SK-N-SH treated with all-trans-retinoic acid at 6 μM for 48 hours (cell line): ENCODE measurements at regions not wholly inside any gene's neighbourhood (a gene's known extent, or its start where the extent isn't known, plus 50 kb on each side); places are given as distances from the start of the nearest gene placed in this dataset.

ENCODE experiments used
- CSDC2 ChIP-seq: fragments of 250-450 bp; sonication (Bioruptor Pico); IDR thresholded peaks from 2 replicates; pipeline ENCODE4 v1.5.0; 2020; ENCODE audit warnings: mild to moderate bottlenecking, moderate library complexity
- ISL1 ChIP-seq: fragments of 250-450 bp; sonication (Bioruptor Pico); IDR thresholded peaks from 2 replicates; pipeline ENCODE4 v2.1.2; 2022; ENCODE audit warnings: mild to moderate bottlenecking, moderate library complexity
- PPARA ChIP-seq: fragments of 250-450 bp; sonication (Bioruptor Pico); IDR thresholded peaks from 2 replicates; pipeline ENCODE4 v1.5.0; 2020; ENCODE audit warnings: mild to moderate bottlenecking, borderline replicate concordance
- TCF4 ChIP-seq: fragments of 250-450 bp; sonication (Bioruptor Pico); IDR thresholded peaks from 2 replicates; pipeline ENCODE4 v1.8.0; 2021; ENCODE audit warnings: mild to moderate bottlenecking, moderate library complexity, borderline replicate concordance
- ZC3H10 ChIP-seq: fragments of 250-450 bp; sonication (Bioruptor Pico); IDR thresholded peaks from 2 replicates; pipeline ENCODE4 v1.5.1; 2021; ENCODE audit warnings: mild to moderate bottlenecking, moderate library complexity
- ZFP3 ChIP-seq: fragments of 250-450 bp; sonication (Bioruptor Pico); IDR thresholded peaks from 2 replicates; pipeline ENCODE4 v1.5.0; 2020; ENCODE audit warnings: mild to moderate bottlenecking, moderate library complexity
- ZFP30 ChIP-seq: fragments of 450-650 bp; formaldehyde crosslinking; IDR thresholded peaks from 2 replicates; pipeline ENCODE4 v1.5.0; 2022; ENCODE audit warnings: mild to moderate bottlenecking, moderate library complexity
- TF ChIP-seq, protein P1 (sequence below): fragments of 250-450 bp; sonication (Bioruptor Pico); IDR thresholded peaks from 2 replicates; pipeline ENCODE4 v1.5.0; 2020; ENCODE audit warnings: mild to moderate bottlenecking, moderate library complexity
- TF ChIP-seq, protein P2 (sequence below): fragments of 250-450 bp; sonication (Bioruptor Pico); IDR thresholded peaks from 2 replicates; pipeline ENCODE4 v1.8.0; 2020; ENCODE audit warnings: mild to moderate bottlenecking, moderate library complexity, borderline replicate concordance
- TF ChIP-seq, protein P3 (sequence below): fragments of 250-450 bp; sonication (Bioruptor Pico); IDR thresholded peaks from 2 replicates; pipeline ENCODE4 v1.8.0; 2021; ENCODE audit warnings: low read depth, mild to moderate bottlenecking, moderate library complexity, borderline replicate concordance

DNA sequence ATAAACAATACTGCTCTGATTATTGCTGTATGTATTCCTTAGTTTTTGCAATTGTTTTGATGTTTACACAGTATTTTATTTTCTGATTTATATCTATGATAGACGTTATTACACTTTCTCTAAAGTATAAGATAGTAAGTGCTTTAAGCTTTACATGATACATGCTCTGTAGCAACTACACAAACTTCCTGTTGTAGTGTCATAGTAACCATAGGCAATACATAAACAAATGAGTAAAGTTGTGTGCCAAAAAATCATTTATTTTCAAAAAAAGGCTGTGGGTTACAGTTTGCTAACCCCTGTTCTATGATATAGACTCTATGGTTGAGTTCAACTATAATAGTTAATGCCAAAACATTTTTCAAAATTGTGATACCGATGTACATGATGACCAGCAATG lies 1156.4 kb downstream of the AMY1C start:
- TF ChIP-seq CSDC2: no peak
- TF ChIP-seq, protein P1, sequence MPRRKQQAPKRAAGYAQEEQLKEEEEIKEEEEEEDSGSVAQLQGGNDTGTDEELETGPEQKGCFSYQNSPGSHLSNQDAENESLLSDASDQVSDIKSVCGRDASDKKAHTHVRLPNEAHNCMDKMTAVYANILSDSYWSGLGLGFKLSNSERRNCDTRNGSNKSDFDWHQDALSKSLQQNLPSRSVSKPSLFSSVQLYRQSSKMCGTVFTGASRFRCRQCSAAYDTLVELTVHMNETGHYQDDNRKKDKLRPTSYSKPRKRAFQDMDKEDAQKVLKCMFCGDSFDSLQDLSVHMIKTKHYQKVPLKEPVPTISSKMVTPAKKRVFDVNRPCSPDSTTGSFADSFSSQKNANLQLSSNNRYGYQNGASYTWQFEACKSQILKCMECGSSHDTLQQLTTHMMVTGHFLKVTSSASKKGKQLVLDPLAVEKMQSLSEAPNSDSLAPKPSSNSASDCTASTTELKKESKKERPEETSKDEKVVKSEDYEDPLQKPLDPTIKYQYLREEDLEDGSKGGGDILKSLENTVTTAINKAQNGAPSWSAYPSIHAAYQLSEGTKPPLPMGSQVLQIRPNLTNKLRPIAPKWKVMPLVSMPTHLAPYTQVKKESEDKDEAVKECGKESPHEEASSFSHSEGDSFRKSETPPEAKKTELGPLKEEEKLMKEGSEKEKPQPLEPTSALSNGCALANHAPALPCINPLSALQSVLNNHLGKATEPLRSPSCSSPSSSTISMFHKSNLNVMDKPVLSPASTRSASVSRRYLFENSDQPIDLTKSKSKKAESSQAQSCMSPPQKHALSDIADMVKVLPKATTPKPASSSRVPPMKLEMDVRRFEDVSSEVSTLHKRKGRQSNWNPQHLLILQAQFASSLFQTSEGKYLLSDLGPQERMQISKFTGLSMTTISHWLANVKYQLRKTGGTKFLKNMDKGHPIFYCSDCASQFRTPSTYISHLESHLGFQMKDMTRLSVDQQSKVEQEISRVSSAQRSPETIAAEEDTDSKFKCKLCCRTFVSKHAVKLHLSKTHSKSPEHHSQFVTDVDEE (CRISPR knock-in tag): no peak
- TF ChIP-seq, protein P2, sequence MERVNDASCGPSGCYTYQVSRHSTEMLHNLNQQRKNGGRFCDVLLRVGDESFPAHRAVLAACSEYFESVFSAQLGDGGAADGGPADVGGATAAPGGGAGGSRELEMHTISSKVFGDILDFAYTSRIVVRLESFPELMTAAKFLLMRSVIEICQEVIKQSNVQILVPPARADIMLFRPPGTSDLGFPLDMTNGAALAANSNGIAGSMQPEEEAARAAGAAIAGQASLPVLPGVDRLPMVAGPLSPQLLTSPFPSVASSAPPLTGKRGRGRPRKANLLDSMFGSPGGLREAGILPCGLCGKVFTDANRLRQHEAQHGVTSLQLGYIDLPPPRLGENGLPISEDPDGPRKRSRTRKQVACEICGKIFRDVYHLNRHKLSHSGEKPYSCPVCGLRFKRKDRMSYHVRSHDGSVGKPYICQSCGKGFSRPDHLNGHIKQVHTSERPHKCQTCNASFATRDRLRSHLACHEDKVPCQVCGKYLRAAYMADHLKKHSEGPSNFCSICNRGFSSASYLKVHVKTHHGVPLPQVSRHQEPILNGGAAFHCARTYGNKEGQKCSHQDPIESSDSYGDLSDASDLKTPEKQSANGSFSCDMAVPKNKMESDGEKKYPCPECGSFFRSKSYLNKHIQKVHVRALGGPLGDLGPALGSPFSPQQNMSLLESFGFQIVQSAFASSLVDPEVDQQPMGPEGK (CRISPR knock-in tag): no peak
- TF ChIP-seq ZFP3 (CRISPR knock-in tag): no peak
- TF ChIP-seq, protein P3, sequence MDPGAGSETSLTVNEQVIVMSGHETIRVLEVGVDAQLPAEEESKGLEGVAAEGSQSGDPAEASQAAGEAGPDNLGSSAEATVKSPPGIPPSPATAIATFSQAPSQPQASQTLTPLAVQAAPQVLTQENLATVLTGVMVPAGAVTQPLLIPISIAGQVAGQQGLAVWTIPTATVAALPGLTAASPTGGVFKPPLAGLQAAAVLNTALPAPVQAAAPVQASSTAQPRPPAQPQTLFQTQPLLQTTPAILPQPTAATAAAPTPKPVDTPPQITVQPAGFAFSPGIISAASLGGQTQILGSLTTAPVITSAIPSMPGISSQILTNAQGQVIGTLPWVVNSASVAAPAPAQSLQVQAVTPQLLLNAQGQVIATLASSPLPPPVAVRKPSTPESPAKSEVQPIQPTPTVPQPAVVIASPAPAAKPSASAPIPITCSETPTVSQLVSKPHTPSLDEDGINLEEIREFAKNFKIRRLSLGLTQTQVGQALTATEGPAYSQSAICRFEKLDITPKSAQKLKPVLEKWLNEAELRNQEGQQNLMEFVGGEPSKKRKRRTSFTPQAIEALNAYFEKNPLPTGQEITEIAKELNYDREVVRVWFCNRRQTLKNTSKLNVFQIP (CRISPR knock-in tag): no peak
- no peak for TF ChIP-seq ISL1
- no peak for TF ChIP-seq ZFP30 (CRISPR knock-in tag)
- no peak for TF ChIP-seq PPARA (CRISPR knock-in tag)
- no peak for TF ChIP-seq ZC3H10 (CRISPR knock-in tag)
- no peak for TF ChIP-seq TCF4
